IgD-negative memory B cell (primary cell): ENCODE measurements at regions not wholly inside any gene's neighbourhood (a gene's known extent, or its start where the extent isn't known, plus 50 kb on each side); places are given as distances from the start of the nearest gene placed in this dataset.

Experiments
- H3K27ac Mint-ChIP-seq, 3 donors: one replicate each; pipeline ENCODE4 v1.8.0; 2020 to 2022; ENCODE audit warnings: mild to moderate bottlenecking in 3 of 3, mixed read lengths in 3 of 3, moderate library complexity in 1 of 3
- H3K27me3 Mint-ChIP-seq: one replicate; pipeline ENCODE4 v1.8.0; 2021; ENCODE audit warnings: mixed read lengths
- H3K36me3 Mint-ChIP-seq: one replicate; pipeline ENCODE4 v1.8.0; 2020; ENCODE audit warnings: mild to moderate bottlenecking, mixed read lengths
- H3K4me1 Mint-ChIP-seq, 3 donors: one replicate each; pipeline ENCODE4 v1.8.0; 2020 to 2022; ENCODE audit warnings: mixed read lengths in 3 of 3, mild to moderate bottlenecking in 1 of 3
- H3K4me3 Mint-ChIP-seq, 4 donors: one replicate each; pipeline ENCODE4 v1.8.0; 2020 to 2022; ENCODE audit warnings: mild to moderate bottlenecking in 4 of 4, mixed read lengths in 4 of 4, moderate library complexity in 3 of 4
- H3K9me3 Mint-ChIP-seq, 3 donors: one replicate each; pipeline ENCODE4 v1.8.0; 2020 to 2021; ENCODE audit warnings: mixed read lengths in 3 of 3, mild to moderate bottlenecking in 1 of 3

- Mint-ChIP-seq H3K4me1 (no peaks in the 10 kb centered on the region), H3K36me3 (peaks cover 2% of the 10 kb centered on the region), H3K27me3 (no peaks in the 10 kb centered on the region), H3K9me3 (peaks cover 0 to 4% (median 0%) of the 10 kb centered on the region in 3 donors), H3K4me3 (no peak overlapping the region), H3K27ac (no peak overlapping the region)
Observed at GRCh38 chrX:6383488-6383887, 151.4 kb downstream of the VCX3A start.

- Mint-ChIP-seq H3K9me3 (peaks cover 0 to 2% (median 0%) of the 10 kb centered on the region in 3 donors), H3K27ac (no peak overlapping the region), H3K36me3 (peaks cover 2% of the 10 kb centered on the region), H3K27me3 (no peaks in the 10 kb centered on the region), H3K4me3 (no peak overlapping the region), H3K4me1 (no peaks in the 10 kb centered on the region)
Observed at GRCh38 chrX:6382284-6382683, 152.6 kb downstream of the VCX3A start.

DNA sequence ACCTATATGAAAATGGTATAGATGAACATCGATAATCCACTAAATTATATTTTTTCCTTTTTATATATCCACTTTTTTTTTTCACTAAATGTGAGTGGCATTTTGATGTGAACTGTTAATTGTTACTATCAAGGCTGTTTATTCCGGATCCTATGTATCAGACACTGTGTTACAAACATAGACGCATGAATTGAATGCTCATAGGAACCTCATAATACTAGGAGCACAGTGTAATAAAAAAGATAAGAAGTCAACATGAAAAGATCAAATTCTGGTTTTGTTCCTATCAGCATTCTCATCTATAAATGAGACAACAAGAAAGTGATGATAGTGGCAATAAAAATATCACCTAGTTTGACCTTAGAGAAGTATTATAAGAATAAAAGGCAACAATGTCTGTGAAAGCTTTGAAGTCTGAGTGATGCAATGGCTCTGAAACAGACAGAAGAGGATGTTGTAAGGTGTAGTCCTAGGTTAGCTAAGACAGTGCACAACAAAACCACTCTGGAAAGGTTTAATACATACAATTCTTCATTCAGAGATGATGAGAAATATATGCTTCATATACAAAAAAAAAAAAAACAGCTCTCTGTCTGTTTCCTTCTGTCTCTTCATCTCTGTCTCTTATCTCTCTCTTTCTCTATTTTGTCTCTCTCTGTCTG lies 148.6 kb upstream of the NLGN4X start:
- no peaks in the 10 kb centered on the region for H3K27me3 Mint-ChIP-seq
- no peak overlapping the region for H3K27ac Mint-ChIP-seq
- no peak overlapping the region for H3K4me3 Mint-ChIP-seq
- peaks cover 0 to 2% (median 0%) of the 10 kb centered on the region in 3 donors for H3K9me3 Mint-ChIP-seq
- H3K36me3 Mint-ChIP-seq = peaks cover 2% of the 10 kb centered on the region
- no peaks in the 10 kb centered on the region for H3K4me1 Mint-ChIP-seq

DNA sequence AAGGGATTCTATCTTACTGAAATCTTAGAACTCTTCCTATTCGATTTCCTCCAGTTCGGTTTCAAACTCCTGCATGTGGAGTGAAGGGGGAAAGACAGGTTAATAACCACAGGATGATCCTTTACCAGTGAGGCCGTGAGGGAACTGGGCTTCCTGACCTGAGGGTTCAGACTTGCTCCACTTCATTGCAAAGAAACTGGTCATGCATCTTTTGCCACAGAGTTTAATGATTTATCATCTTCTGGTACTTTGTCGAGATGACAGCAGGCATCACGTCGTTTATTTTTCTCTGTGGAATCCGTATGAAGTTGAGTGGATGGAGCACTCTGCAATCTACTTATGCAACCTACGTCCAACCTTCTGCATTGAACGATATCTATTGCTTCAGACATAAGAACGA lies 145.9 kb upstream of the NLGN4X start:
- H3K36me3 Mint-ChIP-seq = no peaks in the 10 kb centered on the region
- no peak overlapping the region for H3K4me3 Mint-ChIP-seq
- no peaks in the 10 kb centered on the region for H3K9me3 Mint-ChIP-seq
- no peak overlapping the region for H3K27ac Mint-ChIP-seq
- no peaks in the 10 kb centered on the region for H3K27me3 Mint-ChIP-seq
- peaks cover 0 to 1% (median 0%) of the 10 kb centered on the region in 3 donors for H3K4me1 Mint-ChIP-seq

- peaks cover 0 to 1% (median 0%) of the 10 kb centered on the region in 3 donors for H3K4me1 Mint-ChIP-seq
- H3K36me3 Mint-ChIP-seq = no peaks in the 10 kb centered on the region
- H3K27ac Mint-ChIP-seq = peak overlapping the region in 1 of 3 donors; percentile 11
- H3K4me3 Mint-ChIP-seq = no peak overlapping the region
- no peaks in the 10 kb centered on the region for H3K9me3 Mint-ChIP-seq
- H3K27me3 Mint-ChIP-seq = no peaks in the 10 kb centered on the region
Observed at GRCh38 chrX:6372981-6373380, 144.3 kb upstream of the NLGN4X start.

DNA sequence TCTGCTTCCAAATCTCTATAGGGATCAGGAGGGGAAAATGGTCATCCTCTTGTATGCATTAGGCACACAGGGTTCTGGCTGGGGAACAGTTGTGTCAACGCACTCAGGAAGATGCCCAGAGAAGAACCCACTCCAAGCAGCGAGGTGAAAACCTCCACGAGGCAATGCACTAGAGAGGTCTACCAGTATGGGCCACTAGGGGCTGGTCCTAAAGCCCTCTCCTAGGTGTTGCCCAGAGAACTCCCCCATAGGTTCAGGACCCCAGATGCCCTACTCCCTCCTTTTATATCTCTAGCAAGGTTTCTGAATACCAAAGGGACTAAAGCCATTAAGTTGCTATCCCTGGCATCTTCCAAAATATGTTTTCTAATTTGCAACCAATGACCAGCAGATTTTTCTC lies 142.7 kb upstream of the NLGN4X start:
- no peak overlapping the region for H3K4me3 Mint-ChIP-seq
- no peaks in the 10 kb centered on the region for H3K36me3 Mint-ChIP-seq
- H3K9me3 Mint-ChIP-seq = no peaks in the 10 kb centered on the region
- H3K27me3 Mint-ChIP-seq = no peaks in the 10 kb centered on the region
- no peak overlapping the region for H3K27ac Mint-ChIP-seq
- H3K4me1 Mint-ChIP-seq = peaks cover 0 to 4% (median 0%) of the 10 kb centered on the region in 3 donors

DNA sequence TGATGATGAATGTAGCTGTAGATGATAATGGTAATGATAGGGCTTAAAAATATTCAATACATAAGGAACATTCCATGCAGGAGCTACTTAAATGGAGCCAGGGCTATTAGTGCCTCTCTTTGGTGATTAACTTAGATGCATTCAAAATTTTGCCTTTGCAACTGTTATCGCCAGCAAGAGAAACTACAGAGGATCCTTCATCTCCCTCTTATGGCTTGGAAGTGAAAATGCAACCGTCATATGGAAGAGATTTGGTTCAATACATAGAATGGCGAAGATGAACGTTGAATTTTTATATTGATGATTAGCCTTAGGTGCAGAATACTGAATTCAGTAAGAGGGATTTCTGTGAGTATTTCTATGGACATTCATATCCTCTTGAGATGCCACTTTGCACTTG lies 134.5 kb upstream of the NLGN4X start:
- peaks cover 0 to 4% (median 4%) of the 10 kb centered on the region in 3 donors for H3K9me3 Mint-ChIP-seq
- H3K36me3 Mint-ChIP-seq = no peaks in the 10 kb centered on the region
- H3K27ac Mint-ChIP-seq = no peak overlapping the region
- no peaks in the 10 kb centered on the region for H3K27me3 Mint-ChIP-seq
- H3K4me3 Mint-ChIP-seq = no peak overlapping the region
- peaks cover 0 to 2% (median 0%) of the 10 kb centered on the region in 3 donors for H3K4me1 Mint-ChIP-seq

GRCh38 chrX:6325437-6325836 lies 96.8 kb upstream of the NLGN4X start:
- Mint-ChIP-seq H3K4me3 (no peak overlapping the region), H3K27me3 (peaks cover 3% of the 10 kb centered on the region), H3K27ac (no peak overlapping the region), H3K36me3 (peaks cover 2% of the 10 kb centered on the region), H3K4me1 (no peaks in the 10 kb centered on the region), H3K9me3 (peaks cover 4 to 29% (median 13%) of the 10 kb centered on the region in 3 donors)

- no peaks in the 10 kb centered on the region for H3K36me3 Mint-ChIP-seq
- H3K27ac Mint-ChIP-seq = no peak overlapping the region
- no peaks in the 10 kb centered on the region for H3K27me3 Mint-ChIP-seq
- peaks cover 0 to 2% (median 0%) of the 10 kb centered on the region in 3 donors for H3K4me1 Mint-ChIP-seq
- peaks cover 0 to 5% (median 4%) of the 10 kb centered on the region in 3 donors for H3K9me3 Mint-ChIP-seq
- no peak overlapping the region for H3K4me3 Mint-ChIP-seq
Observed at GRCh38 chrX:6313356-6313755, 84.7 kb upstream of the NLGN4X start.

DNA sequence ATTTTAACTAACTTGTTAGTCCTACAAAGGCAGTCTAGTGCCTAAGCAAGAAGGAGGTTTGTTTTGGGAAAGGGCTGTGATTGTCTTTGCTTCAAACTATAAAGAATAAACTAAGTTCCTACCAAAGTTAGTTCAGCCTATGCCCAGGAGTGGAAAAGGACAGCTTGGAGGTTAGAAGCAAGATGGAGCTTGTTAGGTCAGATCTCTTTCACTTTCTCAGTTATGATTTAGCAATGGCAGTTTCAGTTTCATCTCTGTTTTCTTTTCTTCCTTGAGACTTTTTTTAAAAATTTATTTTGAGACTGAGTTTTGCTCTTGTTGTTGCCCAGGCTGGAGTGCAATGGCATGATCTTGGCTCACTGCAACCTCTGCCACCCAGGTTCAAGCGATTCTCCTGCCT lies 82.9 kb upstream of the NLGN4X start:
- no peaks in the 10 kb centered on the region for H3K27me3 Mint-ChIP-seq
- H3K9me3 Mint-ChIP-seq = peaks cover 0 to 6% (median 5%) of the 10 kb centered on the region in 3 donors
- H3K27ac Mint-ChIP-seq = no peak overlapping the region
- H3K36me3 Mint-ChIP-seq = no peaks in the 10 kb centered on the region
- peaks cover 0 to 2% (median 0%) of the 10 kb centered on the region in 3 donors for H3K4me1 Mint-ChIP-seq
- H3K4me3 Mint-ChIP-seq = no peak overlapping the region

DNA sequence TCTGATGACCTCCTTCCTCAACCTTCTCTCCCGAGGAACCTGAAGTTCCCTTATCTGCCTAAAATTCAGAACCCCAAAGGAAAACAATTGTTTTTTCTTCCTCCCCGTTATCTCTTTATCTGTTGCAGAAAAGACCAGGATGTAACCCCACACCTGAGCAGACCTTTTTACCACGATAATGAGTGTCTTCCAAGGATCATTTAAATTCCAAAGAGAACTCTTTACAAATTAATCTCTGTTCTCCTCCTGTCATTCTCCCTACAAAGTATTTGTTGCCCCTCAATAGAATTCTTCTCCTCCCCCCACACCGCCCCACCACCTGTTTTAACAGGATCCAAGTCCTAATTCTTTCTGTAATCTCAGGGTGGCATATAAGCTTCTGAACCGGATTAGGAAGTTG lies 78.5 kb upstream of the NLGN4X start:
- H3K27ac Mint-ChIP-seq = no peak overlapping the region
- no peaks in the 10 kb centered on the region for H3K27me3 Mint-ChIP-seq
- no peaks in the 10 kb centered on the region for H3K36me3 Mint-ChIP-seq
- no peak overlapping the region for H3K4me3 Mint-ChIP-seq
- peaks cover 0 to 2% (median 0%) of the 10 kb centered on the region in 3 donors for H3K4me1 Mint-ChIP-seq
- H3K9me3 Mint-ChIP-seq = peaks cover 0 to 7% (median 5%) of the 10 kb centered on the region in 3 donors

- Mint-ChIP-seq H3K36me3 (no peaks in the 10 kb centered on the region), H3K27me3 (no peaks in the 10 kb centered on the region), H3K9me3 (peaks cover under 1 to 8% (median 2%) of the 10 kb centered on the region in 3 donors), H3K27ac (no peak overlapping the region), H3K4me3 (no peak overlapping the region), H3K4me1 (peaks cover 0 to 2% (median 0%) of the 10 kb centered on the region in 3 donors)
Observed at GRCh38 chrX:6299724-6300123, 71.1 kb upstream of the NLGN4X start.

GRCh38 chrX:6293716-6294115 lies 65.0 kb upstream of the NLGN4X start:
- H3K9me3 Mint-ChIP-seq = peaks cover 0 to 8% (median 4%) of the 10 kb centered on the region in 3 donors
- no peak overlapping the region for H3K4me3 Mint-ChIP-seq
- H3K27me3 Mint-ChIP-seq = peaks cover 2% of the 10 kb centered on the region
- no peak overlapping the region for H3K27ac Mint-ChIP-seq
- H3K4me1 Mint-ChIP-seq = peaks cover 0 to 2% (median 0%) of the 10 kb centered on the region in 3 donors
- H3K36me3 Mint-ChIP-seq = no peaks in the 10 kb centered on the region

GRCh38 chrX:6292599-6292998 lies 63.9 kb upstream of the NLGN4X start:
- Mint-ChIP-seq H3K9me3 (peaks cover 0 to 6% (median 2%) of the 10 kb centered on the region in 3 donors), H3K4me1 (peaks cover 0 to under 1% (median 0%) of the 10 kb centered on the region in 3 donors), H3K4me3 (no peak overlapping the region), H3K36me3 (no peaks in the 10 kb centered on the region), H3K27me3 (peaks cover 2% of the 10 kb centered on the region), H3K27ac (no peak overlapping the region)

GRCh38 chrX:6291444-6291843 lies 62.8 kb upstream of the NLGN4X start:
- no peaks in the 10 kb centered on the region for H3K36me3 Mint-ChIP-seq
- H3K4me3 Mint-ChIP-seq = no peak overlapping the region
- H3K4me1 Mint-ChIP-seq = no peaks in the 10 kb centered on the region
- H3K27me3 Mint-ChIP-seq = peaks cover 2% of the 10 kb centered on the region
- H3K9me3 Mint-ChIP-seq = peaks cover 0 to 2% (median 1%) of the 10 kb centered on the region in 3 donors
- H3K27ac Mint-ChIP-seq = no peak overlapping the region

DNA sequence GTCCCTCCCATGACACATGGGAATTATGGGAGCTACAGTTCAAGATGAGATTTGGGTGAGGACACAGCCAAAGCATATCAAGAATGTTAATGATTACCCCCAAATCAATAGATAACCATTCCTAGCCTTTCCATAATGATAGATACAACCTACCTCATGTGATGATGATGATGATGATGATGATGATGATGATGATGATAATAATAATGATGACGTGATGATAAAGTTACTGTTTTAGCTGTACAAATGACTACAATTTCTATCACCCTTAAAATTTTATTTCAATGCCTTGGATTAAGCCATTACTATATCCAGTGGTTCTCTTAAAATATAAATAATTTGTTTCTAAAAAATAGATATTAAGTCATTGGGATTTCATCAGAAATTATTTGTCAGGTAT lies 55.2 kb upstream of the NLGN4X start:
- no peak overlapping the region for H3K4me3 Mint-ChIP-seq
- H3K27me3 Mint-ChIP-seq = no peaks in the 10 kb centered on the region
- no peaks in the 10 kb centered on the region for H3K36me3 Mint-ChIP-seq
- peaks cover 2 to 7% (median 2%) of the 10 kb centered on the region in 3 donors for H3K9me3 Mint-ChIP-seq
- H3K27ac Mint-ChIP-seq = no peak overlapping the region
- no peaks in the 10 kb centered on the region for H3K4me1 Mint-ChIP-seq
